Fibroblast of upper back skin (primary cell): ENCODE measurements at regions not wholly inside any gene's neighbourhood (a gene's known extent, or its start where the extent isn't known, plus 50 kb on each side); places are given as distances from the start of the nearest gene placed in this dataset.
"Not testable (repeated sequence)": the region's sequence is repeated elsewhere in the genome, so short reads cannot be mapped to it uniquely, and the experiment has no call there.

Experiments used
- DNase-seq: peaks from one replicate; pipeline ENCODE4 v3.0.0-alpha.2; 2013

GRCh38 chr6:160804639-160805038 lies 102.6 kb downstream of the PLG start:
- no peak for DNase-seq

- no peak for DNase-seq
Measured at GRCh38 chr6:160808263-160808662, 106.2 kb downstream of the PLG start.

GRCh38 chr6:160810238-160810637 lies 108.2 kb downstream of the PLG start:
- DNase-seq, result no peak

GRCh38 chr6:160812097-160812496 lies 110.1 kb downstream of the PLG start:
- no peak for DNase-seq

- no peak for DNase-seq
Measured at GRCh38 chr6:160818934-160819333, 116.9 kb downstream of the PLG start.

GRCh38 chr6:160820661-160821060 lies 118.6 kb downstream of the PLG start:
- not testable (repeated sequence) for DNase-seq

GRCh38 chr6:160831739-160832138 lies 129.7 kb downstream of the PLG start:
- DNase-seq, result no peak

- DNase-seq, result no peak
Measured at GRCh38 chr6:160832422-160832821, 130.4 kb downstream of the PLG start.

GRCh38 chr6:160837146-160837545 lies 135.1 kb downstream of the PLG start:
- DNase-seq, result no peak

- no peak for DNase-seq
Measured at GRCh38 chr6:160851031-160851430, 140.5 kb upstream of the MAP3K4 start.

GRCh38 chr6:160853946-160854345 lies 137.6 kb upstream of the MAP3K4 start:
- no peak for DNase-seq

GRCh38 chr6:160858886-160859285 lies 132.7 kb upstream of the MAP3K4 start:
- no peak for DNase-seq

GRCh38 chr6:160859822-160860221 lies 131.7 kb upstream of the MAP3K4 start:
- no peak for DNase-seq

- DNase-seq, result no peak
Measured at GRCh38 chr6:160861824-160862223, 129.7 kb upstream of the MAP3K4 start.

GRCh38 chr6:160863782-160864181 lies 127.8 kb upstream of the MAP3K4 start:
- DNase-seq, result no peak

GRCh38 chr6:160871320-160871719 lies 120.2 kb upstream of the MAP3K4 start:
- no peak for DNase-seq

- DNase-seq, result no peak
Measured at GRCh38 chr6:160881148-160881808, 110.3 kb upstream of the MAP3K4 start.

- no peak for DNase-seq
Measured at GRCh38 chr6:160882006-160882405, 109.6 kb upstream of the MAP3K4 start.

- peak; percentile 3 for DNase-seq
Measured at GRCh38 chr6:160882791-160883279, 108.7 kb upstream of the MAP3K4 start.

GRCh38 chr6:160883560-160883959 lies 108.0 kb upstream of the MAP3K4 start:
- DNase-seq, result no peak

- DNase-seq, result no peak
Measured at GRCh38 chr6:160883999-160884398, 107.6 kb upstream of the MAP3K4 start.

- DNase-seq, result not testable (repeated sequence)
Measured at GRCh38 chr6:160889148-160889547, 102.4 kb upstream of the MAP3K4 start.

- no peak for DNase-seq
Measured at GRCh38 chr6:160891690-160892089, 99.9 kb upstream of the MAP3K4 start.

- no peak for DNase-seq
Measured at GRCh38 chr6:160895562-160895961, 96.0 kb upstream of the MAP3K4 start.
